ENCODE measurements at regions not wholly inside any gene's neighbourhood (a gene's known extent, or its start where the extent isn't known, plus 50 kb on each side); places are given as distances from the start of the nearest gene placed in this dataset.

- no peak for TF ChIP-seq NFIC (IDR thresholded peaks at IDR 0.05)
- TF ChIP-seq ZBTB7A (IDR thresholded peaks at IDR 0.05; ENCODE audit: low read depth), result no peak
- TF ChIP-seq, protein P1, sequence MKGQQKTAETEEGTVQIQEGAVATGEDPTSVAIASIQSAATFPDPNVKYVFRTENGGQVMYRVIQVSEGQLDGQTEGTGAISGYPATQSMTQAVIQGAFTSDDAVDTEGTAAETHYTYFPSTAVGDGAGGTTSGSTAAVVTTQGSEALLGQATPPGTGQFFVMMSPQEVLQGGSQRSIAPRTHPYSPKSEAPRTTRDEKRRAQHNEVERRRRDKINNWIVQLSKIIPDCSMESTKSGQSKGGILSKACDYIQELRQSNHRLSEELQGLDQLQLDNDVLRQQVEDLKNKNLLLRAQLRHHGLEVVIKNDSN (IDR thresholded peaks at IDR 0.05), result no peak
- no peak for TF ChIP-seq TCF12 (IDR thresholded peaks at IDR 0.05; ENCODE audit: low read depth)
- TF ChIP-seq EP300 (IDR thresholded peaks at IDR 0.05; ENCODE audit: borderline replicate concordance), result no peak
- TF ChIP-seq REST (IDR thresholded peaks at IDR 0.05; ENCODE audit: low read depth), result no peak
- no peak for TF ChIP-seq EGR1 (IDR thresholded peaks at IDR 0.05)
- TF ChIP-seq YY1 (IDR thresholded peaks at IDR 0.05; ENCODE audit: low read depth), result no peak
- no peak for TF ChIP-seq CEBPB (IDR thresholded peaks at IDR 0.05)
- TF ChIP-seq, protein P2, sequence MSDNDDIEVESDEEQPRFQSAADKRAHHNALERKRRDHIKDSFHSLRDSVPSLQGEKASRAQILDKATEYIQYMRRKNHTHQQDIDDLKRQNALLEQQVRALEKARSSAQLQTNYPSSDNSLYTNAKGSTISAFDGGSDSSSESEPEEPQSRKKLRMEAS (IDR thresholded peaks at IDR 0.05), result no peak
- TF ChIP-seq TAF1 (IDR thresholded peaks at IDR 0.05; ENCODE audit: low read depth), result no peak
- TF ChIP-seq TEAD4 (IDR thresholded peaks at IDR 0.05), result no peak
Measured at GRCh38 chr12:88868050-88868449, 287.8 kb upstream of the KITLG start.
